H1 (cell line): ENCODE measurements at regions not wholly inside any gene's neighbourhood (a gene's known extent, or its start where the extent isn't known, plus 50 kb on each side); places are given as distances from the start of the nearest gene placed in this dataset.

Source experiments
- CTCF ChIA-PET: fragments of 300-600 bp; sonication (Branson Sonifier 250); formaldehyde crosslinking; loops from one replicate; lab custom pipeline; 2021; ENCODE audit not compliant: partially characterized antibody; lab: Charles Lee
- POLR2A ChIA-PET: fragments of 300-600 bp; sonication (Branson Sonifier 250); formaldehyde crosslinking; loops from one replicate; lab custom pipeline; 2021; ENCODE audit warnings: inconsistent platforms; ENCODE audit not compliant: partially characterized antibody; lab: Charles Lee
- DNase-seq, 2 experiments: peaks; one replicate each; pipeline versions ENCODE4 v3.0.0 to v3.0.0-alpha.2; 2010 to 2022; ENCODE audit warnings: low spot score in 2 of 2, low read depth in 1 of 2, mixed read lengths in 1 of 2
- FAIRE-seq: peaks from 2 replicates; lab custom pipeline; 2011; peaks lifted over from hg19 to GRCh38; lab: Jason Lieb, UNC
- H2AFZ ChIP-seq: 2 replicates; pipeline ENCODE4 v1.8.1; 2012; ENCODE audit warnings: low read length, inconsistent platforms
- H2AK5ac ChIP-seq: 2 replicates; pipeline ENCODE4 v1.6.1; 2013; ENCODE audit warnings: low read depth, low read length
- H2BK120ac ChIP-seq: replicated peaks from 2 replicates; pipeline ENCODE3; 2013; ENCODE audit warnings: low read depth, low read length, inconsistent platforms
- H2BK12ac ChIP-seq: 2 replicates; pipeline ENCODE4 v1.6.1; 2013; ENCODE audit warnings: low read depth, low read length
- H2BK15ac ChIP-seq: 2 replicates; pipeline ENCODE4 v1.6.1; 2013; ENCODE audit warnings: low read length
- H2BK20ac ChIP-seq: 2 replicates; pipeline ENCODE4 v1.6.1; 2013; ENCODE audit warnings: low read length
- H2BK5ac ChIP-seq: 2 replicates; pipeline ENCODE4 v1.6.1; 2013; ENCODE audit warnings: low read depth, low read length
- H3K14ac ChIP-seq: 2 replicates; pipeline ENCODE4 v1.6.1; 2013; ENCODE audit warnings: inconsistent platforms; ENCODE audit not compliant: insufficient read length
- H3K18ac ChIP-seq: 2 replicates; pipeline ENCODE4 v1.6.1; 2013; ENCODE audit warnings: low read length; ENCODE audit errors: extremely low read depth
- H3K23ac ChIP-seq: 2 replicates; pipeline ENCODE4 v1.6.1; 2013; ENCODE audit warnings: inconsistent platforms; ENCODE audit not compliant: insufficient read length
- H3K23me2 ChIP-seq: 2 replicates; pipeline ENCODE4 v1.6.1; 2013; ENCODE audit warnings: low read depth, low read length
- H3K27ac ChIP-seq: 2 replicates; pipeline ENCODE4 v1.6.1; 2011; ENCODE audit warnings: low read depth, low read length, inconsistent platforms
- H3K27me3 ChIP-seq, 4 experiments: replicated peaks in 1 of 4; 1 replicate in 1 of 4; 2 replicates in 3 of 4; pipeline versions ENCODE4 v1.6.1 to v1.8.1; 2011 to 2013; ENCODE audit warnings: low read length in 3 of 4, mild to moderate bottlenecking in 3 of 4, inconsistent platforms in 2 of 4, mixed read lengths in 2 of 4, moderate library complexity in 1 of 4; ENCODE audit not compliant: control insufficient read depth in 3 of 4, insufficient read depth in 3 of 4; ENCODE audit errors: extremely low read depth in 1 of 4
- H3K36me3 ChIP-seq, 4 experiments: 2 replicates each; pipeline versions ENCODE4 v1.6.1 to v1.8.1; 2011 to 2013; ENCODE audit warnings: mild to moderate bottlenecking in 4 of 4, low read length in 3 of 4, moderate library complexity in 2 of 4, control low read depth in 1 of 4, inconsistent platforms in 1 of 4; ENCODE audit not compliant: insufficient read depth in 4 of 4, control insufficient read depth in 2 of 4
- H3K4ac ChIP-seq: replicated peaks from 2 replicates; pipeline ENCODE3; 2013; ENCODE audit warnings: low read length, low read depth, mixed read lengths, inconsistent platforms; ENCODE audit not compliant: insufficient read length
- H3K4me1 ChIP-seq, 4 experiments: replicated peaks in 1 of 4; 1 replicate in 1 of 4; 2 replicates in 3 of 4; pipeline versions ENCODE4 v1.6.1 to v1.8.1; 2011 to 2013; ENCODE audit warnings: low read length in 3 of 4, inconsistent platforms in 2 of 4, mixed read lengths in 1 of 4; ENCODE audit not compliant: insufficient read depth in 4 of 4, control insufficient read depth in 3 of 4
- H3K4me2 ChIP-seq, 2 experiments: 2 replicates each; pipeline versions ENCODE4 v1.6.1 to v1.8.1; 2011 to 2013; ENCODE audit warnings: low read depth in 2 of 2, low read length in 2 of 2, control low read depth in 1 of 2, inconsistent platforms in 1 of 2, mild to moderate bottlenecking in 1 of 2; ENCODE audit not compliant: insufficient read depth in 1 of 2
- H3K4me3 ChIP-seq, 4 experiments: fragments of 200-600, 300-600 bp in 1 of 4; sonication (generic), shearing (Covaris generic), sonication (Bioruptor Twin) in 1 of 4; 2 replicates each; pipeline versions ENCODE4 v1.5.1 to v1.8.1; 2011 to 2016; ENCODE audit warnings: low read length in 4 of 4, low read depth in 3 of 4, control low read depth in 2 of 4, inconsistent platforms in 2 of 4, mild to moderate bottlenecking in 2 of 4, mixed read lengths in 1 of 4, moderate library complexity in 1 of 4; ENCODE audit not compliant: insufficient read depth in 2 of 4; ENCODE audit errors: extremely low read depth in 1 of 4
- H3K56ac ChIP-seq: replicated peaks from 2 replicates; pipeline ENCODE3; 2013; ENCODE audit warnings: low read depth, mild to moderate bottlenecking, mixed read lengths, low read length, inconsistent platforms; ENCODE audit not compliant: insufficient read length
- H3K79me1 ChIP-seq: 2 replicates; pipeline ENCODE4 v1.6.1; 2013; ENCODE audit warnings: low read depth, low read length, control low read depth
- H3K79me2 ChIP-seq, 2 experiments: 2 replicates each; pipeline versions ENCODE4 v1.6.1 to v1.8.1; 2012 to 2013; ENCODE audit warnings: low read length in 2 of 2, mild to moderate bottlenecking in 2 of 2, inconsistent platforms in 1 of 2; ENCODE audit not compliant: insufficient read depth in 2 of 2, control insufficient read depth in 1 of 2
- H3K9ac ChIP-seq, 4 experiments: replicated peaks in 1 of 4; 1 replicate in 1 of 4; 2 replicates in 3 of 4; pipeline versions ENCODE4 v1.6.1 to v1.8.1; 2011 to 2013; ENCODE audit warnings: low read depth in 3 of 4, low read length in 3 of 4, control low read depth in 2 of 4, mild to moderate bottlenecking in 2 of 4, moderate library complexity in 2 of 4, inconsistent platforms in 1 of 4; ENCODE audit errors: extremely low read depth in 1 of 4
- H3K9me3 ChIP-seq, 2 experiments: 2 replicates each; pipeline versions ENCODE4 v1.6.1 to v1.8.1; 2012 to 2013; ENCODE audit warnings: mild to moderate bottlenecking in 2 of 2, moderate library complexity in 2 of 2, control low read depth in 1 of 2, inconsistent platforms in 1 of 2, low read depth in 1 of 2, low read length in 1 of 2, mixed read lengths in 1 of 2; ENCODE audit not compliant: insufficient read depth in 2 of 2
- H4K20me1 ChIP-seq, 2 experiments: replicated peaks in 1 of 2; 2 replicates each; pipeline versions ENCODE3 to v1.8.1; 2011 to 2013; ENCODE audit warnings: inconsistent platforms in 2 of 2, low read length in 2 of 2, mild to moderate bottlenecking in 1 of 2; ENCODE audit not compliant: insufficient read depth in 2 of 2, control insufficient read depth in 1 of 2
- H4K5ac ChIP-seq: 2 replicates; pipeline ENCODE4 v1.6.1; 2013; ENCODE audit warnings: low read length, low read depth, mixed read lengths, inconsistent platforms; ENCODE audit not compliant: insufficient read length
- H4K8ac ChIP-seq: 2 replicates; pipeline ENCODE4 v1.8.0; 2013; ENCODE audit warnings: mild to moderate bottlenecking, moderate library complexity, low read length, inconsistent platforms; ENCODE audit not compliant: insufficient read depth; ENCODE audit errors: extremely low read depth
- H4K91ac ChIP-seq: replicated peaks from 2 replicates; pipeline ENCODE3; 2013; ENCODE audit warnings: low read length, mixed read lengths, inconsistent platforms; ENCODE audit not compliant: insufficient read length
- EZH2 ChIP-seq: fragments of 200-600 bp; sonication (generic); IDR thresholded peaks from 2 replicates; pipeline ENCODE4 v1.7.1; 2012; ENCODE audit warnings: low read depth, mild to moderate bottlenecking, moderate library complexity, low read length, inconsistent platforms; ENCODE audit not compliant: severe bottlenecking
- FOSL1 ChIP-seq: IDR thresholded peaks from 2 replicates; pipeline ENCODE4 v1.6.1; 2011; ENCODE audit warnings: mild to moderate bottlenecking, low read depth, low read length, moderate library complexity; ENCODE audit not compliant: insufficient read depth
- GTF2F1 ChIP-seq: IDR thresholded peaks from 2 replicates; pipeline ENCODE4 v1.6.1; 2012; ENCODE audit warnings: low read depth, low read length, improper control_type of control experiment, borderline replicate concordance
- SIX5 ChIP-seq: IDR thresholded peaks from 2 replicates; pipeline ENCODE4 v1.6.1; 2011; ENCODE audit warnings: mild to moderate bottlenecking, low read depth, low read length
- SP2 ChIP-seq: IDR thresholded peaks from 2 replicates; pipeline ENCODE4 v1.6.1; 2012; ENCODE audit warnings: mild to moderate bottlenecking, low read length, inconsistent platforms
- USF2 ChIP-seq: IDR thresholded peaks from 2 replicates; pipeline ENCODE4 v1.6.1; 2011; ENCODE audit warnings: low read length, improper control_type of control experiment
- ZNF274 ChIP-seq: IDR thresholded peaks from 2 replicates; pipeline ENCODE4 v1.7.0; 2012; ENCODE audit warnings: low read length, borderline replicate concordance; ENCODE audit errors: extremely low read depth
- WGBS, 2 experiments: shearing (Covaris generic) in 1 of 2; methylation state at CpG; one replicate each; pipeline versions ENCODE4 v1.1.6 to v1.1.7; 2013 to 2015; ENCODE audit warnings: low lambda C conversion rate in 2 of 2, mixed read lengths in 2 of 2, inconsistent platforms in 1 of 2, low coverage in 1 of 2, missing lambda C conversion rate in 1 of 2; ENCODE audit not compliant: insufficient replicate concordance in 2 of 2, insufficient coverage in 1 of 2, insufficient read length in 1 of 2; ENCODE audit errors: extremely low coverage in 1 of 2, missing lambda C conversion rate in 1 of 2; 5-methylcytosine and 5-hydroxymethylcytosine counted together

- Histone ChIP-seq H3K4me3 (no peak overlapping the region), H4K20me1 (no peaks in the 10 kb centered on the region), H2BK5ac (no peak overlapping the region), H2AFZ (no peak overlapping the region), H2BK15ac (no peak overlapping the region), H3K23me2 (no peaks in the 10 kb centered on the region), H2BK120ac (no peak overlapping the region), H2AK5ac (no peak overlapping the region), H2BK20ac (0 out of 2 replicates have a peak overlapping the region, but pooled peaks have one; percentile 49), H3K27me3 (no peaks in the 10 kb centered on the region), H3K14ac (no peak overlapping the region), H3K36me3 (no peaks in the 10 kb centered on the region), H3K4ac (no peak overlapping the region), H4K91ac (no peak overlapping the region), H3K9ac (no peak overlapping the region), H4K5ac (no peak overlapping the region), H3K23ac (no peak overlapping the region), H4K8ac (no peak overlapping the region), H3K56ac (no peak overlapping the region), H3K79me1 (no peaks in the 10 kb centered on the region), H3K4me1 (peaks cover 8 to 25% (median 16%) of the 10 kb centered on the region in 4 experiments), H3K18ac (no peak overlapping the region), H3K27ac (no peak overlapping the region), H3K4me2 (no peak overlapping the region), H3K79me2 (no peaks in the 10 kb centered on the region), H3K9me3 (no peaks in the 10 kb centered on the region), H2BK12ac (no peak overlapping the region)
- FAIRE-seq (no peak), DNase-seq (no peak)
- ChIA-PET POLR2A (interaction anchor here (1.2 to 1.3 kb wide), 2 partner anchors 13 to 144 kb away, joined by 4 to 5 read pairs; no protein-coding TSS in a partner anchor), CTCF (interaction anchor here (0.8 to 1.7 kb wide), 5 partner anchors 12 to 147 kb away, joined by 3 to 5 read pairs (median 3); no protein-coding TSS in a partner anchor)
- TF ChIP-seq GTF2F1: no peak
- TF ChIP-seq SP2: no peak
- no peak for TF ChIP-seq FOSL1
- TF ChIP-seq USF2: no peak
- no peak for TF ChIP-seq EZH2
- no peak for TF ChIP-seq SIX5
- TF ChIP-seq ZNF274: no peak
- 95% methylated on average over 11 of the region's 11 CpGs; no CpG with 5 or more reads in 1 of the 2 experiments for WGBS, 2 experiments
Measured at GRCh38 chr15:62900071-62900802, 142.3 kb upstream of the TPM1 start.
